HG03097 (cell line): ENCODE measurements at regions not wholly inside any gene's neighbourhood (a gene's known extent, or its start where the extent isn't known, plus 50 kb on each side); places are given as distances from the start of the nearest gene placed in this dataset.
"Not testable (repeated sequence)": the region's sequence is repeated elsewhere in the genome, so short reads cannot be mapped to it uniquely, and the experiment has no call there.

Source experiments
- ATAC-seq: cut with Tn5 transposase; IDR thresholded peaks from one replicate; pipeline ENCODE4 v1.9.1; 2021; ENCODE audit not compliant: unreplicated experiment, low FRiP score

DNA sequence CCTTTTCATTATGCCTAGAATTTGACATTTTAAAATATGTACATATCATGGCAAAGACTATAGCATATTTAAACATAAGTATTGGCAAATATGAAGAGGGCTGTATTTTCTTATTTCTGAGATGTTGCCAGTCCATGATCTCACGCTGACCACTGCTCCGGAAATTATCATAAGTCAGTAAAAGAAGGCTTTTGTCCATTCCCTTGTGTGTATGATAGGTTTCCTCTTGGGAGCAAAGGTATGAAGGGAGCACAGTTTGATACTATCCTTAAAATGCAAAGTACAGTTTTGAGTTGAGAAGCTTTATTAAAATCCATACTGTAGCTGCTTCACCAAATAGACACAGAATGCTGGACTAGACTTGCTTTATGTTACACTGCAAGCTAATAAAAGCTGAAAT lies 52.6 kb upstream of the AGA start:
- ATAC-seq: no peak

DNA sequence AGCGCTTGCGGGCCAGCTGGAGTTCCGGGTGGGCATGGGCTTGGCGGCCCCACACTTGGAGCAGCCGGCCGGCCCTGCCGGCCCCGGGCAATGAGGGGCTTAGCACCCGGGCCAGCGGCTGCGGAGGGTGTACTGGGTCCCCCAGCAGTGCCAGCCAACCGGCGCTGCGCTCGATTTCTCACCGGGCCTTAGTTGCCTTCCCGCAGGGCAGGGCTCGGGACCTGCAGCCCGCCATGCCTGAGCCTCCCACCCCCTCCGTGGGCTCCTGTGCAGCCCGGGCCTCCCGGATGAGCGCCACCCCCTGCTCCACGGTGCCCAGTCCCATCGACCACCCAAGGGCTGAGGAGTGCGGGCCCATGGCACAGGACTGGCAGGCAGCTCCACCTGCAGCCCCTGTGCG lies 53.4 kb upstream of the AGA start:
- ATAC-seq: not testable (repeated sequence)

- ATAC-seq: no peak
Measured at GRCh38 chr4:177499537-177499936, 57.3 kb upstream of the AGA start.

GRCh38 chr4:177505171-177505615 lies 63.0 kb upstream of the AGA start:
- no peak for ATAC-seq

- ATAC-seq: no peak
Measured at GRCh38 chr4:177508662-177509061, 66.4 kb upstream of the AGA start.

DNA sequence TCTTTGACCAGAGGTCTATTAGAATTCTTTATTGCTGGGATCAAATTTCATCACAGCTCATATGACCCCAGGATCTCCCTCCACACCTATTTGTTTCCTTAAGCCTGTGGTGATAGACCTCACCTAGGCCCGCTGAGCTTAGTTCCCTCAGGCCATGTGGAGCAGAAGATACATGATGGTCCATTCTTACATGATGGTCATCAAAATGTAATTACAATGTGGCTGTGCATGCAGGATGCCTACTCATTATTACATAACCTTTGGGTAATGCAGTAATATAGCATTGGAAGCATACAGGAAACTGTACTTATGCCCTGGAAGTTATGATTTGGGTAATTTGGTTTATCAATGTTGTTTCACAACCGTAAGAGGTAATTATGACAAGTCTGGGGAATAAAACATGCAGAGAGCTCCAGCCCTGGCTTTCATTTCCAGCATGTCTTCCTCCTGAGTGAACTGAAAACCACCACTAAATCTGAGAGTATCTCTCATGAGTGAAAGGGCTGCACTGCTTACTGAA lies 67.0 kb upstream of the AGA start:
- ATAC-seq: no peak

DNA sequence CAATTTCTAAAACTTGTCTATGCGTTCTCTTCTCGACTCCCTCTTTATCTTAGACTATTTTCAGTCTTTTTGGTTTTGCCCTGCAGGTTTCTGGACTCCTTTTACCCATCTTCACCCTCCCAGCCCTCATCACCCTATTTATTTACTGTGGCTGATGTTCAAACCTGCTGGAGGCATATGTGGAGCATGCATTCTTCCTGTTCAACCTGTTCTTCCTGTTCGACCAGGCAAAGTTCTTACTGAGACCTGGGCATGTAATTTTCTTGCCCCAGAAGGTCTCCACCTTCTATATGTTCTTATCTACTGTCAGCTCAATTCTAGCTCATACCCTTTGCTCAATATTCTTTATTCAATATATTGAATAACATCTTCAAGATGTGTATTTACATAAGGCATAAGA lies 69.4 kb upstream of the AGA start:
- no peak for ATAC-seq

- ATAC-seq: no peak
Measured at GRCh38 chr4:177512646-177513045, 70.4 kb upstream of the AGA start.

- ATAC-seq: no peak
Measured at GRCh38 chr4:177517862-177518261, 75.6 kb upstream of the AGA start.

DNA sequence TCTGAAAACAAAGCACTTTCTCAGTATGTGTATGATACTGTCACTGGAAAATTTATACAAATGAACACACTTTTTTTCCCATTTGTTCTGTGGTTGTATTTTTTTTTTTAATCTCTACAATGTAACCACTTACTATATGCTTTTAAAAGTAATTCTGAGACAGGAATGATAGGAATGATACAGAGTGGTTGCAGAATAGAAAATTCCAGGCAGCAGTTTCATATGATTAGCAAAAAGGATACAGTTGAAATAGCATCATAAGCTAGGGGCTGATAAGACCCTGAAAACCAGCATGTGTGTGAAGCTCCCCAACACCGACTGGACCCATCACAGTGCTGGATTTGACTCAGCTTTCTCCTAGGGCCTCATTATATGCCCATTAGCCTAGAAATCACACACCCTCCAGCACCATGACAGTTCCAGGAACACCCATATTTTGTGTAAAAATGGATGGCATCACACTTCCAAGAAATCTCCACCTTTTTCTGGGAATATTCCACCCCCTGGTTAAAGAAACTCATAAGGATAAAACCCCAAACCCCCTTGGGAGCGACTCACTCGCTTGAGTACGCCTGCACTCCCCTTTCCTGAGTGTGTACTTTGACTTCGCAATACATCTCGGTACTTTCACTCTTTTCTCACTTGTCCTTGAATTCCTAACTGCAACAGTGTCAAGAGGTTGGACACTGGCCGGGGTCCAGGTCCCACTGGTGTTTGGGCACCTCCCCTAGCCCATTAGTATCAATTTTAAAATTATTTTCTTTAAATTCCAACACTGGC lies 77.4 kb upstream of the AGA start:
- ATAC-seq: no peak

DNA sequence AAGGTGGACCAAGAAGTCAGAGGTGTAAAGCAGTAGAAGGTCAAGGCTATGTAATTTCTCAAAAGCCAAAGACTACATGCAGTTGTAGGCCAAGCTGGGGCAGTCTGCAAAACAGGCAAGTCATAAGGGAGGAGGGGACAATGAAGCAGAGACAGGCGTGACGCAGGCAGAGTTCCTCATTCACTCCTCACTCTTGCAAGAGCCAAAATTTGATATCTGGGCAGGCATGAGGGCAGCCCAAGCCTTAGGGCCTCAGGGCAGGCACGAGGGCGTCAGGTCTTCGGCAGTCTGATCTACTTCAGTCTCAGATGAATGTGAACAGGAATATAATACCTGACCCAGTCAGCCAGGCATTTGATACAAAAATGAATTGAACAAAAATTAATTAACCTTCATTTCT lies 86.4 kb upstream of the AGA start:
- ATAC-seq: no peak

DNA sequence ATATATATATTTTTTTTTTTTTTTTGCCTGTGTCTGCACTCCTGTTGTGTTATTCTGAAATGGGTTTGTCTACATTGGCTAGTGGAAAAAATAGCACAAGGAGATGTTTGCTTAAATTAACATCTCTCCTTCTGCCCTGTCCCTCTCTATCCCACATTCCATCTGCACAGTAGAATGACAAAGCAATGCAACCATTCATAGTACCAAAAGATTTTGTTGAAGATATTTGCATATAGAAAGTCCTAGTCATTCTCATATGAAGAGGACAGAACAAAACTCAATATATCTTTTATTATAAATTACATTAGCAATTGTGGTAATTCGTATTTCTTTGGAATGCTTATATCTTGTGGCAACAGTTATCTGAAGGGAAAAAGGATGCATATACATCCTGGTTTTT lies 88.3 kb upstream of the AGA start:
- no peak for ATAC-seq

DNA sequence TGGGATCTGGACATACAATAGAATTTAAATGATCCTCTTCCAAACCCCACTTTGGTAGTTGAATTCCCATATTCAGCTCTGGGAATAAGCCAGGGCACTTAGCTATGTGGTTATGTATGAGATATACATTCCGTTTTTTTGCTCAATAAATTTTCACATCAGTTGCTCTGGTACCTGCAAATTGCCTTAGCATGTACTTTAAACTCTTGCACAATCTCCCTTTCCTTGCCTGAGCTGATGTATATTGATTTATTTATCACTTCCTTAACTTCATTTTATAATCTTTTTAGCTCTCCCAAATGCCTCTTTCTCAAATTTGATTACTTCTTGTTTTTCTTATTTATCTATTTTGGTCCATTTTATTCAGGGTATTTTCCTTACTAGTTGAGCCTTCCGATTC lies 90.1 kb upstream of the AGA start:
- ATAC-seq: no peak

DNA sequence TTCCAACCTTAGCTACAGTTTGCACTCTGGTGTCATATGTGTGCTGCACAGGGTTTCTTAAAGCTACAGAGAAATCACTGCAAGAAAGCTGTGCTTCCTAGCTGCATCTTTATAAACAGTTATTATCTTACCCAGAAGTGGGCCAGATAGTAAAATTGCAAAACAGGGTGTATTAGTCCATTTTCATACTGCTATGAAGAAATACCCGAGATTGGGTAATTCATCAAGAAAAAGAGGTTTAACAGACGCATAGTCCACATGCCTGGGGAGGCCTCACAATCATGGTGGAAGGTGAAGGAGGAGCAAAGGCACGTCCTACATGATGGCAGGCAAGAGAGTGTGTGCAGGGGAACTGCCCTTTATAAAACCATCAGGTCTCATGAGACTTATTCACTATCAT lies 92.6 kb upstream of the AGA start:
- ATAC-seq: not testable (repeated sequence)

DNA sequence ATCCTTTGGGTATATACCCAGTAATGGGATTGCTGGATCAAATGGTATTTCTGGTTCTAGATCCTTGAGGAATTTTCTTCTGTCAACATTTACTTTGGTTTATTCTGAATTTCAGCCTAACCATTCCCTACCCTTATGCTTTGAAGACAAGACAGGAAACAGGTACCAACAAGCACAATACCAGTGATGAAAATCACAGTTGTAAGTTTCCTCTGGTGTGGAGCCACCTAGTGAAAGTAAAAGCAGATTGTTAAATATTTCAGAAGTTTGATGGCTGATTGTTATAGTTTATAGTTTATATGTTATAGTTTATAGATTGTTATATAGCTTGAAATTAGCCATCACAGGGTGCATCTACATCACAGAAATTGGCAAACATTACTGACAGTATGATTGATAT lies 104.5 kb upstream of the AGA start:
- ATAC-seq: no peak

GRCh38 chr4:177547985-177548384 lies 105.7 kb upstream of the AGA start:
- ATAC-seq: no peak

DNA sequence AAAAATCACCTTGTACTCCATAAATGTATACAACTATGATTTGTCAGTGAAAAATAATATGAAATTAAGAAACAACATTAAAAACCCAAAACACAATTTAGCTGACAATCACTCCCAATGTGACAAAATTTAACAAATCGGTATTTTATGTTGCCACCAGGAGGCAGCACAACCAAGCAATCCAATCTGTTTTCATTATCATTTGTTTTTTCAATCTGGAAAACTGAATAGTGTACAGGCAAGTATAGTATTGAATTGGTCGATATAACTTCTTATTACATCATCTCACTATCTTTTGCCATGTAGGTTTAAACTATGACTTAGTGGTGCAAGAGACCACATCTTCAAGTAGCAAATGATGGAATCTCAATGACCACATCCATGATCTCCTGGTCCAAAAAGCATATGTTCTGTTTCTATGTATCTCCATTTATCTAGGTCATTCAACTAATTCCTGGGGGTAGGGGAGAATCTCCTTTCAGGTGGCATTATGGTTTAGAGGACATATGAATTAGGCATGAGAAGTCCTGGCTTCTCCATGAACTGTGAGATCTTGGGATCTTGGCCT lies 112.9 kb upstream of the AGA start:
- no peak for ATAC-seq

GRCh38 chr4:177557416-177557815 lies 115.2 kb upstream of the AGA start:
- ATAC-seq: no peak

GRCh38 chr4:177558995-177559394 lies 116.8 kb upstream of the AGA start:
- no peak for ATAC-seq

DNA sequence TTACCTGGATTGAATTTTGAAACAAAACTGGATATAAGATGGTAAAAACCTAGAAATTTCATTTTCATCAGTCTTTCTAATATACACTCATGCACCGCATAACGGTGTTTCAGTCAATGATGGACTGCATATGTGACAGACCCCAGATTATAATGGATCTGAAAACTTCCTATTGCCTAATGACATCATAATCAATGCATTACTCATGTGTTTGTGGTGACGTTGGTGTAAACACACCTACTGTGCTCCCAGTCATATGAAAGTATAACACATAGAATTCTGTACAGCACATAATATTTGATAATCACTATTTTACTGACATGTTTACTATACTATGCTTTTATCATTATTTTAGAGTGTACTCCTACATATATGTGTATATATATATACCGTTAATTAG lies 119.9 kb upstream of the AGA start:
- no peak for ATAC-seq

DNA sequence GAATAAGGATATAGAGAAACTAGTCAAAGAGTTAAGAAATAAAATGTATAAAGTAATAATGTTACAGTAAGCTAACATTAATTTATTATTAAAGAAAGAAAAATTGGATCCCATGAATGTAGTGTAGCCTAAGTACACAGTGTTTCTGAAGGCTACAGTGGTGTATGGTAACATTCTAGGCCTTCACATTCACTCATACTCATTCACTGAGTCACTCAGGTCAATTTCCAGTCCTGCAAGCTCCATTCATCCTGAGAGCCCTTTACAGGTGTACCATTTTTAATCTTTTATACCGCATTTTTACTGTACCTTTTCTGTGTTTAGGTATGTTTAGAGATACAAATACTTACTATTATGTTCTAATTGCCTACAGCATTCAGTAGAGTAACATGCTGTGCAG lies 120.6 kb upstream of the AGA start:
- ATAC-seq: no peak

GRCh38 chr4:177566691-177567090 lies 124.5 kb upstream of the AGA start:
- no peak for ATAC-seq
